GM23338 (cell line): ENCODE measurements at regions not wholly inside any gene's neighbourhood (a gene's known extent, or its start where the extent isn't known, plus 50 kb on each side); places are given as distances from the start of the nearest gene placed in this dataset.

Experiments used
- ATAC-seq: fragments of 200-7000 bp; cut with Tn5 transposase; 3 replicates; pipeline ENCODE4 v1.9.1; 2020
- DNase-seq: peaks from one replicate; pipeline ENCODE4 v3.0.0-alpha.2; 2015; ENCODE audit warnings: low spot score
- H2AFZ ChIP-seq: fragments of 200-600 bp; sonication (generic); 2 replicates; pipeline ENCODE4 v1.8.0; 2016; ENCODE audit warnings: antibody characterized with exemption, mild to moderate bottlenecking, moderate library complexity
- H3F3A ChIP-seq: fragments of 200-600 bp; sonication (generic); replicated peaks from 2 replicates; pipeline ENCODE4 v1.8.0; 2017; ENCODE audit warnings: antibody characterized with exemption, mixed run types, low read depth
- H3K27ac ChIP-seq: fragments of 200-600 bp; sonication (generic); 2 replicates; pipeline ENCODE4 v1.6.1; 2016; ENCODE audit warnings: low read depth
- H3K27me3 ChIP-seq: fragments of 200-600 bp; sonication (generic); 2 replicates; pipeline ENCODE4 v1.8.0; 2016; ENCODE audit warnings: mild to moderate bottlenecking, mixed run types, moderate library complexity; ENCODE audit not compliant: insufficient read depth
- H3K36me3 ChIP-seq: fragments of 200-600 bp; sonication (generic); 2 replicates; pipeline ENCODE4 v1.8.0; 2016; ENCODE audit warnings: mild to moderate bottlenecking; ENCODE audit not compliant: insufficient read depth
- H3K4me1 ChIP-seq: fragments of 200-600 bp; sonication (generic); 2 replicates; pipeline ENCODE4 v1.8.0; 2016; ENCODE audit warnings: mild to moderate bottlenecking, moderate library complexity; ENCODE audit not compliant: insufficient read depth
- H3K4me2 ChIP-seq: fragments of 200-600 bp; sonication (generic); 2 replicates; pipeline ENCODE4 v1.7.1; 2017; ENCODE audit warnings: mixed run types
- H3K4me3 ChIP-seq: fragments of 200-600 bp; sonication (generic); 2 replicates; pipeline ENCODE4 v1.6.1; 2016; ENCODE audit warnings: mixed run types
- H3K79me2 ChIP-seq: fragments of 200-600 bp; sonication (generic); replicated peaks from 2 replicates; pipeline ENCODE4 v1.8.0; 2017; ENCODE audit warnings: mild to moderate bottlenecking; ENCODE audit not compliant: insufficient read depth
- H3K9me2 ChIP-seq: fragments of 200-600 bp; sonication (generic); 2 replicates; pipeline ENCODE4 v1.8.0; 2017; ENCODE audit not compliant: insufficient read depth
- H4K20me1 ChIP-seq: fragments of 200-600 bp; sonication (generic); replicated peaks from 2 replicates; pipeline ENCODE4 v1.8.0; 2017; ENCODE audit warnings: mild to moderate bottlenecking; ENCODE audit not compliant: insufficient read depth
- H3K27ac Mint-ChIP-seq: 2 replicates; pipeline ENCODE4 v1.8.0; 2020; ENCODE audit warnings: inconsistent platforms, mild to moderate bottlenecking, moderate library complexity, mixed read lengths
- H3K27me3 Mint-ChIP-seq: 3 replicates; pipeline ENCODE4 v1.8.0; 2022; ENCODE audit warnings: low read depth, mild to moderate bottlenecking, moderate library complexity, mixed read lengths, inconsistent platforms; ENCODE audit not compliant: insufficient read depth, poor library complexity
- H3K36me3 Mint-ChIP-seq: 3 replicates; pipeline ENCODE4 v1.8.0; 2021; ENCODE audit warnings: low read depth, mild to moderate bottlenecking, inconsistent platforms, moderate library complexity, mixed read lengths
- H3K4me1 Mint-ChIP-seq: 3 replicates; pipeline ENCODE4 v1.8.0; 2020; ENCODE audit warnings: mild to moderate bottlenecking, inconsistent platforms, mixed read lengths
- H3K4me3 Mint-ChIP-seq: 3 replicates; pipeline ENCODE4 v1.8.0; 2021; ENCODE audit warnings: moderate library complexity, mild to moderate bottlenecking, inconsistent platforms, mixed read lengths
- H3K9me3 Mint-ChIP-seq: 3 replicates; pipeline ENCODE4 v1.8.0; 2020; ENCODE audit warnings: moderate library complexity, mild to moderate bottlenecking, inconsistent platforms, mixed read lengths
- CREB1 ChIP-seq: fragments of 250-450 bp; sonication (Bioruptor Pico); IDR thresholded peaks from 2 replicates; pipeline ENCODE4 v1.5.0; 2020; ENCODE audit warnings: low read depth, mild to moderate bottlenecking, moderate library complexity
- EZH2 ChIP-seq: fragments of 200-600 bp; sonication (generic); IDR thresholded peaks from one replicate; pipeline ENCODE4 v1.8.0; 2017; ENCODE audit warnings: antibody characterized with exemption, mild to moderate bottlenecking, low read depth; ENCODE audit not compliant: unreplicated experiment
- EZH2phosphoT487 ChIP-seq: fragments of 200-600 bp; sonication (generic); IDR thresholded peaks from one replicate; pipeline ENCODE4 v1.8.1; 2018; ENCODE audit warnings: antibody characterized with exemption; ENCODE audit not compliant: unreplicated experiment
- JUNB ChIP-seq: IDR thresholded peaks from one replicate; pipeline ENCODE4 v1.6.1; 2016; ENCODE audit warnings: antibody characterized with exemption; ENCODE audit not compliant: unreplicated experiment
- NANOG ChIP-seq: IDR thresholded peaks from 2 replicates; pipeline ENCODE4 v1.6.1; 2016; ENCODE audit warnings: antibody characterized with exemption, borderline replicate concordance
- POLR2AphosphoS5 ChIP-seq: IDR thresholded peaks from 2 replicates; pipeline ENCODE4 v1.6.1; 2016; ENCODE audit warnings: antibody characterized with exemption, low read depth
- REST ChIP-seq: IDR thresholded peaks from one replicate; pipeline ENCODE4 v1.6.1; 2018; ENCODE audit warnings: antibody characterized with exemption; ENCODE audit not compliant: unreplicated experiment
- STAT1 ChIP-seq: IDR thresholded peaks from one replicate; pipeline ENCODE4 v1.6.1; 2016; ENCODE audit warnings: antibody characterized with exemption; ENCODE audit not compliant: unreplicated experiment
- ZNF114 ChIP-seq: fragments of 250-450 bp; sonication (Bioruptor Pico); IDR thresholded peaks from 2 replicates; pipeline ENCODE4 v1.5.0; 2020; ENCODE audit warnings: mild to moderate bottlenecking, moderate library complexity
- ZNF331 ChIP-seq: fragments of 250-450 bp; sonication (Bioruptor Pico); IDR thresholded peaks from 2 replicates; pipeline ENCODE4 v1.5.0; 2020; ENCODE audit warnings: low read depth, mild to moderate bottlenecking, moderate library complexity
- TF ChIP-seq, protein P1 (sequence below): fragments of 250-450 bp; sonication (Bioruptor Pico); IDR thresholded peaks from 2 replicates; pipeline ENCODE4 v1.5.0; 2020; ENCODE audit warnings: mild to moderate bottlenecking, moderate library complexity
- TF ChIP-seq, protein P2 (sequence below): IDR thresholded peaks from 2 replicates; pipeline ENCODE4 v1.6.1; 2016; ENCODE audit warnings: antibody characterized with exemption
- TF ChIP-seq, protein P3 (sequence below), 2 experiments: fragments of 200-600 bp in 1 of 2; sonication (generic) in 1 of 2; conservative IDR thresholded peaks; 2 replicates each; pipeline versions ENCODE4 v1.5.1 to v1.6.1; 2016 to 2017; ENCODE audit warnings: antibody characterized with exemption in 2 of 2, low read depth in 2 of 2, mild to moderate bottlenecking in 2 of 2, moderate library complexity in 1 of 2

- Histone ChIP-seq H3K4me2 (no peak overlapping the region), H3K4me1 (0 out of 2 replicates have a peak, but pooled peaks cover 6% of the 10 kb centered on the region), H3K36me3 (no peaks in the 10 kb centered on the region), H4K20me1 (no peaks in the 10 kb centered on the region), H3K79me2 (no peaks in the 10 kb centered on the region), H2AFZ (peak overlapping the region; percentile 52), H3K4me3 (no peak overlapping the region), H3K27me3 (no peaks in the 10 kb centered on the region), H3K27ac (no peak overlapping the region), H3F3A (no peaks in the 10 kb centered on the region), H3K9me2 (no peaks in the 10 kb centered on the region)
- Mint-ChIP-seq H3K27me3 (peaks cover 13% of the 10 kb centered on the region), H3K27ac (peak overlapping the region; percentile 67; the same call in 1 of the 2 replicates), H3K9me3 (no peaks in the 10 kb centered on the region), H3K4me3 (no peak overlapping the region), H3K4me1 (peaks cover 47% of the 10 kb centered on the region), H3K36me3 (no peaks in the 10 kb centered on the region)
- no peak for ATAC-seq
- TF ChIP-seq, protein P1, sequence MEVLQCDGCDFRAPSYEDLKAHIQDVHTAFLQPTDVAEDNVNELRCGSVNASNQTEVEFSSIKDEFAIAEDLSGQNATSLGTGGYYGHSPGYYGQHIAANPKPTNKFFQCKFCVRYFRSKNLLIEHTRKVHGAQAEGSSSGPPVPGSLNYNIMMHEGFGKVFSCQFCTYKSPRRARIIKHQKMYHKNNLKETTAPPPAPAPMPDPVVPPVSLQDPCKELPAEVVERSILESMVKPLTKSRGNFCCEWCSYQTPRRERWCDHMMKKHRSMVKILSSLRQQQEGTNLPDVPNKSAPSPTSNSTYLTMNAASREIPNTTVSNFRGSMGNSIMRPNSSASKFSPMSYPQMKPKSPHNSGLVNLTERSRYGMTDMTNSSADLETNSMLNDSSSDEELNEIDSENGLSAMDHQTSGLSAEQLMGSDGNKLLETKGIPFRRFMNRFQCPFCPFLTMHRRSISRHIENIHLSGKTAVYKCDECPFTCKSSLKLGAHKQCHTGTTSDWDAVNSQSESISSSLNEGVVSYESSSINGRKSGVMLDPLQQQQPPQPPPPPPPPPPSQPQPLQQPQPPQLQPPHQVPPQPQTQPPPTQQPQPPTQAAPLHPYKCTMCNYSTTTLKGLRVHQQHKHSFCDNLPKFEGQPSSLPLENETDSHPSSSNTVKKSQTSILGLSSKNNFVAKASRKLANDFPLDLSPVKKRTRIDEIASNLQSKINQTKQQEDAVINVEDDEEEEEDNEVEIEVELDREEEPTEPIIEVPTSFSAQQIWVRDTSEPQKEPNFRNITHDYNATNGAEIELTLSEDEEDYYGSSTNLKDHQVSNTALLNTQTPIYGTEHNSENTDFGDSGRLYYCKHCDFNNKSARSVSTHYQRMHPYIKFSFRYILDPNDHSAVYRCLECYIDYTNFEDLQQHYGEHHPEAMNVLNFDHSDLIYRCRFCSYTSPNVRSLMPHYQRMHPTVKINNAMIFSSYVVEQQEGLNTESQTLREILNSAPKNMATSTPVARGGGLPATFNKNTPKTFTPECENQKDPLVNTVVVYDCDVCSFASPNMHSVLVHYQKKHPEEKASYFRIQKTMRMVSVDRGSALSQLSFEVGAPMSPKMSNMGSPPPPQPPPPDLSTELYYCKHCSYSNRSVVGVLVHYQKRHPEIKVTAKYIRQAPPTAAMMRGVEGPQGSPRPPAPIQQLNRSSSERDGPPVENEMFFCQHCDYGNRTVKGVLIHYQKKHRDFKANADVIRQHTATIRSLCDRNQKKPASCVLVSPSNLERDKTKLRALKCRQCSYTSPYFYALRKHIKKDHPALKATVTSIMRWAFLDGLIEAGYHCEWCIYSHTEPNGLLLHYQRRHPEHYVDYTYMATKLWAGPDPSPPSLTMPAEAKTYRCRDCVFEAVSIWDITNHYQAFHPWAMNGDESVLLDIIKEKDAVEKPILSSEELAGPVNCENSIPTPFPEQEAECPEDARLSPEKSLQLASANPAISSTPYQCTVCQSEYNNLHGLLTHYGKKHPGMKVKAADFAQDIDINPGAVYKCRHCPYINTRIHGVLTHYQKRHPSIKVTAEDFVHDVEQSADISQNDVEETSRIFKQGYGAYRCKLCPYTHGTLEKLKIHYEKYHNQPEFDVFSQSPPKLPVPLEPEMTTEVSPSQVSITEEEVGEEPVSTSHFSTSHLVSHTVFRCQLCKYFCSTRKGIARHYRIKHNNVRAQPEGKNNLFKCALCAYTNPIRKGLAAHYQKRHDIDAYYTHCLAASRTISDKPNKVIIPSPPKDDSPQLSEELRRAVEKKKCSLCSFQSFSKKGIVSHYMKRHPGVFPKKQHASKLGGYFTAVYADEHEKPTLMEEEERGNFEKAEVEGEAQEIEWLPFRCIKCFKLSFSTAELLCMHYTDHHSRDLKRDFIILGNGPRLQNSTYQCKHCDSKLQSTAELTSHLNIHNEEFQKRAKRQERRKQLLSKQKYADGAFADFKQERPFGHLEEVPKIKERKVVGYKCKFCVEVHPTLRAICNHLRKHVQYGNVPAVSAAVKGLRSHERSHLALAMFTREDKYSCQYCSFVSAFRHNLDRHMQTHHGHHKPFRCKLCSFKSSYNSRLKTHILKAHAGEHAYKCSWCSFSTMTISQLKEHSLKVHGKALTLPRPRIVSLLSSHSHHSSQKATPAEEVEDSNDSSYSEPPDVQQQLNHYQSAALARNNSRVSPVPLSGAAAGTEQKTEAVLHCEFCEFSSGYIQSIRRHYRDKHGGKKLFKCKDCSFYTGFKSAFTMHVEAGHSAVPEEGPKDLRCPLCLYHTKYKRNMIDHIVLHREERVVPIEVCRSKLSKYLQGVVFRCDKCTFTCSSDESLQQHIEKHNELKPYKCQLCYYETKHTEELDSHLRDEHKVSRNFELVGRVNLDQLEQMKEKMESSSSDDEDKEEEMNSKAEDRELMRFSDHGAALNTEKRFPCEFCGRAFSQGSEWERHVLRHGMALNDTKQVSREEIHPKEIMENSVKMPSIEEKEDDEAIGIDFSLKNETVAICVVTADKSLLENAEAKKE (CRISPR knock-in tag): no peak
- TF ChIP-seq EZH2phosphoT487 (no peak), STAT1 (no peak), ZNF331 (no peak), EZH2 (no peak), REST (no peak), NANOG (no peak), JUNB (no peak), ZNF114 (no peak), CREB1 (CRISPR knock-in tag) (no peak), POLR2AphosphoS5 (no peak)
- TF ChIP-seq, protein P2, sequence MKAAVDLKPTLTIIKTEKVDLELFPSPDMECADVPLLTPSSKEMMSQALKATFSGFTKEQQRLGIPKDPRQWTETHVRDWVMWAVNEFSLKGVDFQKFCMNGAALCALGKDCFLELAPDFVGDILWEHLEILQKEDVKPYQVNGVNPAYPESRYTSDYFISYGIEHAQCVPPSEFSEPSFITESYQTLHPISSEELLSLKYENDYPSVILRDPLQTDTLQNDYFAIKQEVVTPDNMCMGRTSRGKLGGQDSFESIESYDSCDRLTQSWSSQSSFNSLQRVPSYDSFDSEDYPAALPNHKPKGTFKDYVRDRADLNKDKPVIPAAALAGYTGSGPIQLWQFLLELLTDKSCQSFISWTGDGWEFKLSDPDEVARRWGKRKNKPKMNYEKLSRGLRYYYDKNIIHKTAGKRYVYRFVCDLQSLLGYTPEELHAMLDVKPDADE: no peak
- TF ChIP-seq, protein P3, sequence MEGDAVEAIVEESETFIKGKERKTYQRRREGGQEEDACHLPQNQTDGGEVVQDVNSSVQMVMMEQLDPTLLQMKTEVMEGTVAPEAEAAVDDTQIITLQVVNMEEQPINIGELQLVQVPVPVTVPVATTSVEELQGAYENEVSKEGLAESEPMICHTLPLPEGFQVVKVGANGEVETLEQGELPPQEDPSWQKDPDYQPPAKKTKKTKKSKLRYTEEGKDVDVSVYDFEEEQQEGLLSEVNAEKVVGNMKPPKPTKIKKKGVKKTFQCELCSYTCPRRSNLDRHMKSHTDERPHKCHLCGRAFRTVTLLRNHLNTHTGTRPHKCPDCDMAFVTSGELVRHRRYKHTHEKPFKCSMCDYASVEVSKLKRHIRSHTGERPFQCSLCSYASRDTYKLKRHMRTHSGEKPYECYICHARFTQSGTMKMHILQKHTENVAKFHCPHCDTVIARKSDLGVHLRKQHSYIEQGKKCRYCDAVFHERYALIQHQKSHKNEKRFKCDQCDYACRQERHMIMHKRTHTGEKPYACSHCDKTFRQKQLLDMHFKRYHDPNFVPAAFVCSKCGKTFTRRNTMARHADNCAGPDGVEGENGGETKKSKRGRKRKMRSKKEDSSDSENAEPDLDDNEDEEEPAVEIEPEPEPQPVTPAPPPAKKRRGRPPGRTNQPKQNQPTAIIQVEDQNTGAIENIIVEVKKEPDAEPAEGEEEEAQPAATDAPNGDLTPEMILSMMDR (conservative IDR thresholded peaks at IDR 0.05; ENCODE audit: low read depth in 2 of 2): no peak
- DNase-seq: no peak
Measured at GRCh38 chr2:8574196-8575037, 107.4 kb upstream of the ID2 start.
